B cell (primary cell): ENCODE measurements at regions not wholly inside any gene's neighbourhood (a gene's known extent, or its start where the extent isn't known, plus 50 kb on each side); places are given as distances from the start of the nearest gene placed in this dataset.
"Not testable (repeated sequence)": the region's sequence is repeated elsewhere in the genome, so short reads cannot be mapped to it uniquely, and the experiment has no call there.

Experiments used
- ATAC-seq: fragments of 200-7000 bp; cut with Tn5 transposase; one replicate; pipeline ENCODE4 v1.10.0; 2021; ENCODE audit warnings: low read depth, mild to moderate bottlenecking, moderate number of reproducible peaks, moderate library complexity
- CTCF ChIA-PET: fragments of 350-600 bp; sonication (Branson Sonifier 250); formaldehyde crosslinking; loops from one replicate; lab custom pipeline; 2021; ENCODE audit warnings: antibody characterized with exemption, inconsistent platforms; lab: Charles Lee
- POLR2A ChIA-PET: fragments of 350-600 bp; sonication (Branson Sonifier 250); formaldehyde crosslinking; loops from one replicate; lab custom pipeline; 2021; ENCODE audit warnings: antibody characterized with exemption; lab: Charles Lee
- DNase-seq: peaks from one replicate; pipeline ENCODE4 v3.0.0; 2013
- H2AFZ ChIP-seq: 2 replicates; pipeline ENCODE4 v1.6.1; 2012; ENCODE audit warnings: mild to moderate bottlenecking, low read depth, low read length; ENCODE audit not compliant: insufficient read depth, poor library complexity, severe bottlenecking
- H3K27ac ChIP-seq, 2 donors: 1 replicate in 1 of 2; 2 replicates in 1 of 2; pipeline ENCODE4 v1.5.1; 2012 to 2013; ENCODE audit warnings: low read length in 2 of 2, mild to moderate bottlenecking in 2 of 2, moderate library complexity in 1 of 2
- H3K27me3 ChIP-seq, 4 experiments: fragments of 200-600 bp in 1 of 4; sonication (generic) in 1 of 4; replicated peaks in 1 of 4; 1 replicate in 2 of 4; 2 replicates in 2 of 4; pipeline versions ENCODE4 v1.6.1 to v1.7.0; 2013 to 2016; ENCODE audit warnings: low read length in 3 of 4, mild to moderate bottlenecking in 2 of 4, mixed read lengths in 1 of 4, moderate library complexity in 1 of 4; ENCODE audit not compliant: insufficient read depth in 4 of 4, control insufficient read depth in 3 of 4; ENCODE audit errors: control extremely low read depth in 1 of 4
- H3K36me3 ChIP-seq, 2 experiments: replicated peaks in 1 of 2; 1 replicate in 1 of 2; 2 replicates in 1 of 2; pipeline versions ENCODE4 v1.6.1 to v1.7.1; 2013; ENCODE audit warnings: low read length in 1 of 2; ENCODE audit not compliant: insufficient read depth in 2 of 2, control insufficient read depth in 1 of 2; ENCODE audit errors: control extremely low read depth in 1 of 2, extremely low read depth in 1 of 2
- H3K4me1 ChIP-seq, 2 donors: fragments of 200-600 bp in 1 of 2; sonication (generic) in 1 of 2; 1 replicate in 1 of 2; 2 replicates in 1 of 2; pipeline versions ENCODE4 v1.5.1 to v1.6.1; 2013 to 2017; ENCODE audit warnings: low read length in 2 of 2; ENCODE audit not compliant: control insufficient read depth in 2 of 2, insufficient read depth in 2 of 2
- H3K4me2 ChIP-seq: replicated peaks from 2 replicates; pipeline ENCODE3; 2012; ENCODE audit warnings: mild to moderate bottlenecking, low read depth, low read length; ENCODE audit not compliant: poor library complexity, severe bottlenecking
- H3K4me3 ChIP-seq, 5 experiments: fragments of 200-600 bp in 1 of 5; sonication (generic) in 1 of 5; 1 replicate in 3 of 5; 2 replicates in 2 of 5; pipeline versions ENCODE4 v1.5.1 to v1.7.0; 2011 to 2016; ENCODE audit warnings: low read length in 4 of 5, mild to moderate bottlenecking in 4 of 5, low read depth in 2 of 5, control low read depth in 1 of 5, moderate library complexity in 1 of 5; ENCODE audit not compliant: insufficient read depth in 1 of 5; ENCODE audit errors: control extremely low read depth in 1 of 5, extremely low read depth in 1 of 5
- H3K79me2 ChIP-seq: fragments of 200-600 bp; sonication (generic); one replicate; pipeline ENCODE4 v1.6.0; 2016; ENCODE audit warnings: low read length; ENCODE audit not compliant: control insufficient read depth, insufficient read depth
- H3K9ac ChIP-seq: fragments of 200-600 bp; sonication (generic); 2 replicates; pipeline ENCODE4 v1.6.1; 2017; ENCODE audit warnings: mild to moderate bottlenecking, low read length, moderate library complexity
- H3K9me3 ChIP-seq, 3 donors: one replicate each; pipeline versions ENCODE4 v1.6.1 to v1.7.1; 2013; ENCODE audit warnings: low read length in 2 of 3; ENCODE audit not compliant: control insufficient read depth in 2 of 3, insufficient read depth in 1 of 3; ENCODE audit errors: control extremely low read depth in 1 of 3
- H4K20me1 ChIP-seq: 2 replicates; pipeline ENCODE4 v1.6.0; 2012; ENCODE audit warnings: mild to moderate bottlenecking, low read length; ENCODE audit not compliant: insufficient read depth, control insufficient read depth, poor library complexity, severe bottlenecking
- H3K27ac Mint-ChIP-seq: one replicate; pipeline ENCODE4 v1.8.0; 2021; ENCODE audit warnings: mixed read lengths
- H3K27me3 Mint-ChIP-seq: one replicate; pipeline ENCODE4 v1.8.0; 2021; ENCODE audit warnings: mixed read lengths
- H3K4me1 Mint-ChIP-seq: one replicate; pipeline ENCODE4 v1.8.0; 2021; ENCODE audit warnings: mixed read lengths
- H3K4me3 Mint-ChIP-seq: one replicate; pipeline ENCODE4 v1.8.0; 2021; ENCODE audit warnings: mixed read lengths
- H3K9me3 Mint-ChIP-seq: one replicate; pipeline ENCODE4 v1.8.0; 2022; ENCODE audit warnings: mixed read lengths; ENCODE audit not compliant: insufficient read depth
- EZH2 ChIP-seq: IDR thresholded peaks from 2 replicates; pipeline ENCODE4 v1.6.1; 2012; ENCODE audit warnings: borderline replicate concordance, low read depth, mild to moderate bottlenecking, moderate library complexity, low read length; ENCODE audit not compliant: insufficient read depth, poor library complexity, severe bottlenecking
- WGBS: methylation state at CpG from one replicate; pipeline ENCODE4 v1.1.5; 2013; ENCODE audit warnings: missing lambda C conversion rate; ENCODE audit not compliant: insufficient coverage; 5-methylcytosine and 5-hydroxymethylcytosine counted together
- intact Hi-C: fragments of 100-400 bp; cut with micrococcal nuclease; formaldehyde crosslinking; loops from one replicate; pipeline ENCODE4 v1.10.0; 2022
- TF ChIP-seq, protein P1 (sequence below): fragments of 200-600 bp; IDR thresholded peaks from one replicate; pipeline ENCODE4 v1.8.0; 2022; ENCODE audit warnings: antibody characterized with exemption, mild to moderate bottlenecking

- Histone ChIP-seq H3K27me3 (no peaks in the 10 kb centered on the region), H3K9me3 (no peaks in the 10 kb centered on the region), H3K27ac (no peak overlapping the region), H2AFZ (no peak overlapping the region), H3K4me2 (no peak overlapping the region), H3K4me1 (no peaks in the 10 kb centered on the region), H3K36me3 (no peaks in the 10 kb centered on the region), H3K4me3 (no peak overlapping the region), H4K20me1 (no peaks in the 10 kb centered on the region), H3K9ac (no peak overlapping the region), H3K79me2 (no peaks in the 10 kb centered on the region)
- Mint-ChIP-seq H3K4me1 (no peaks in the 10 kb centered on the region), H3K9me3 (no peaks in the 10 kb centered on the region), H3K4me3 (no peak overlapping the region), H3K27me3 (no peaks in the 10 kb centered on the region), H3K27ac (no peak overlapping the region)
- ChIA-PET CTCF (no interaction called here), POLR2A (no interaction called here)
- WGBS, result no CpG with 5 or more reads among the region's 5 CpGs
- intact Hi-C loops, result no loop called here
- ATAC-seq (no peak), DNase-seq (no peak)
- TF ChIP-seq, protein P1, sequence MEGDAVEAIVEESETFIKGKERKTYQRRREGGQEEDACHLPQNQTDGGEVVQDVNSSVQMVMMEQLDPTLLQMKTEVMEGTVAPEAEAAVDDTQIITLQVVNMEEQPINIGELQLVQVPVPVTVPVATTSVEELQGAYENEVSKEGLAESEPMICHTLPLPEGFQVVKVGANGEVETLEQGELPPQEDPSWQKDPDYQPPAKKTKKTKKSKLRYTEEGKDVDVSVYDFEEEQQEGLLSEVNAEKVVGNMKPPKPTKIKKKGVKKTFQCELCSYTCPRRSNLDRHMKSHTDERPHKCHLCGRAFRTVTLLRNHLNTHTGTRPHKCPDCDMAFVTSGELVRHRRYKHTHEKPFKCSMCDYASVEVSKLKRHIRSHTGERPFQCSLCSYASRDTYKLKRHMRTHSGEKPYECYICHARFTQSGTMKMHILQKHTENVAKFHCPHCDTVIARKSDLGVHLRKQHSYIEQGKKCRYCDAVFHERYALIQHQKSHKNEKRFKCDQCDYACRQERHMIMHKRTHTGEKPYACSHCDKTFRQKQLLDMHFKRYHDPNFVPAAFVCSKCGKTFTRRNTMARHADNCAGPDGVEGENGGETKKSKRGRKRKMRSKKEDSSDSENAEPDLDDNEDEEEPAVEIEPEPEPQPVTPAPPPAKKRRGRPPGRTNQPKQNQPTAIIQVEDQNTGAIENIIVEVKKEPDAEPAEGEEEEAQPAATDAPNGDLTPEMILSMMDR, result no peak
- no peak for TF ChIP-seq EZH2
Observed at GRCh38 chrX:5290635-5291034, 938.0 kb downstream of the NLGN4X start.

DNA sequence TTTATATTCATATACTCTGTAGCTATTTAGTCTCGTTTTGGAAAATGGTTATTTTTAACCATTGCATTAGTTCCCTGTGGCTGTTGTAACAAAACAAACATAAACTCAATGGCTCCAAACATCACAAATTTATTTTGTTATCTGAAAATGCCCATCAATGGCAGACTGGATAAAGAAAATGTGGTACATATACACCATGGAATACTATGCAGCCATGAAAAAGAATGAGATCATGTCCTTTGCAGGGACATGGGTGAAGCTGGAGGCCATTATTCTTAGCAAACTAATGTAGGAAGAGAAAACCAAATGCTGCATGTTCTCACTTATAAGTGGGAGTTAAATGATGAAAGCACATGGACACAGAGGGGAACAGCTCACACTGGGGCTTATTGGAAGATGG lies 938.7 kb downstream of the NLGN4X start:
- H3K27me3 ChIP-seq, ATAC-seq, CTCF ChIA-PET, H3K27me3 Mint-ChIP-seq, H3K4me2 ChIP-seq, H3K4me3 Mint-ChIP-seq, intact Hi-C loops, H3K27ac Mint-ChIP-seq, H3K36me3 ChIP-seq, H2AFZ ChIP-seq, H3K9me3 Mint-ChIP-seq, H3K27ac ChIP-seq, H3K79me2 ChIP-seq, H3K4me3 ChIP-seq, H3K4me1 ChIP-seq, H3K9ac ChIP-seq, DNase-seq, H3K9me3 ChIP-seq, POLR2A ChIA-PET, H4K20me1 ChIP-seq, H3K4me1 Mint-ChIP-seq: not testable (repeated sequence)
- WGBS, result no CpG with 5 or more reads among the region's 1 CpG
